ENCODE measurements at regions not wholly inside any gene's neighbourhood (a gene's known extent, or its start where the extent isn't known, plus 50 kb on each side); places are given as distances from the start of the nearest gene placed in this dataset.
"Not testable (repeated sequence)": the region's sequence is repeated elsewhere in the genome, so short reads cannot be mapped to it uniquely, and the experiment has no call there.

DNA sequence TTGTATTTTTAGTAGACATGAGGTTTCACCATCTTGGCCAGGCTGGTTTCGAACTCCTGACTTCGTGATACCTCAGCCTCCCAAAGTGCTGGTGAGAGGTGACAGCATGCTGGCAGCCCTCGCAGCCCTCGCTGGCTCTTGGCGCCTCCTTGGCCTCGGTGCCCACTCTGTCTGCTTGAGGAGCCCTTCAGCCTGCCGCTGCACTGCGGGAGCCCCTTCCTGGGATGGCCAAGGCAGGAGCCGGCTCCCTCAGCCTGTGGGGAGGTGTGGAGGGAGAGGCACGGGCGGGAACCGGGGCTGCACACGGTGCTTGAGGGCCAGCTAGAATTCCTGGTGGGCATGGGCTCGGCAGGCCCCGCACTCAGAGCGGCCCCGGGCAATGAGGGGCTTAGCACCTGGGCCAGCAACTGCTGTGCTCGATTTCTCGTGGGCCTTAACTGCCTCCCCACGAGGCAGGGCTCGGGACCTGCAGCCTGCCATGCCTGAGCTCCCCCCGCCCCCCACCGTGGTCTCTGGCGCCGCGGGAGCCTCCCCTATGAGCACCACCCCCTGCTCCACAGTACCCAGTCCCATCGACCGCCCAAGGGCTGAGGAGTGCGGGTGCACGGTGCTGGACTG, 96.5 kb upstream of the RHOBTB1 start:
- Histone ChIP-seq H3K79me1 (ENCODE audit: low read length) (no peaks in the 10 kb centered on the region), H4K8ac (ENCODE audit: low read depth, low read length) (no peak overlapping the region), H3K9ac (ENCODE audit: low read length) (no peak overlapping the region), H3K23ac (ENCODE audit: low read length) (no peak overlapping the region), H2BK120ac (ENCODE audit: insufficient read depth, low read length, poor library complexity) (no peak overlapping the region), H4K91ac (ENCODE audit: low read depth, low read length) (no peak overlapping the region), H3K27me3 (ENCODE audit: insufficient read depth, low read length) (no peaks in the 10 kb centered on the region), H3K27ac (ENCODE audit: low read depth, low read length) (no peak overlapping the region), H3K4me1 (ENCODE audit: control insufficient read depth in 1 of 2, insufficient read depth in 2 of 2, low read length in 2 of 2) (peaks cover 0 to 5% of the 10 kb centered on the region in 2 experiments), H3K36me3 (ENCODE audit: control insufficient read depth in 1 of 2, insufficient read depth in 2 of 2, low read length in 2 of 2) (no peaks in the 10 kb centered on the region), H3K79me2 (ENCODE audit: control insufficient read depth, insufficient read depth, low read length, poor library complexity) (no peaks in the 10 kb centered on the region), H2BK12ac (ENCODE audit: low read length) (no peak overlapping the region), H2AFZ (ENCODE audit: insufficient read depth, low read length, poor library complexity) (no peak overlapping the region), H3K4me2 (ENCODE audit: low read length) (no peak overlapping the region), H2AK5ac (ENCODE audit: low read length) (no peak overlapping the region), H3K18ac (ENCODE audit: low read length) (no peak overlapping the region), H3K14ac (ENCODE audit: low read length) (no peak overlapping the region), H4K12ac (ENCODE audit: low read depth, low read length) (no peak overlapping the region), H2BK5ac (ENCODE audit: low read depth, low read length, poor library complexity) (no peak overlapping the region), H3K9me3 (ENCODE audit: insufficient read depth, low read depth, low read length) (peaks cover 7% of the 10 kb centered on the region), H3K4me3 (ENCODE audit: low read depth, low read length) (no peak overlapping the region), H3K4ac (ENCODE audit: low read depth, low read length) (no peak overlapping the region)
- WGBS (ENCODE audit: extremely low coverage, insufficient coverage, insufficient read length), result no CpG with 5 or more reads among the region's 30 CpGs
- no peak for DNase-seq

GRCh38 chr10:61039868-61040267, 95.9 kb upstream of the RHOBTB1 start:
- no CpG with 5 or more reads among the region's 1 CpG for WGBS (ENCODE audit: extremely low coverage, insufficient coverage, insufficient read length)
- H4K91ac ChIP-seq (ENCODE audit: low read depth, low read length), result no peak overlapping the region
- no peak overlapping the region for H3K18ac ChIP-seq (ENCODE audit: low read length)
- H2BK5ac ChIP-seq (ENCODE audit: low read depth, low read length, poor library complexity), result no peak overlapping the region
- no peaks in the 10 kb centered on the region for H3K79me2 ChIP-seq (ENCODE audit: control insufficient read depth, insufficient read depth, low read length, poor library complexity)
- no peak overlapping the region for H4K12ac ChIP-seq (ENCODE audit: low read depth, low read length)
- no peak overlapping the region for H3K14ac ChIP-seq (ENCODE audit: low read length)
- no peak overlapping the region for H3K9ac ChIP-seq (ENCODE audit: low read length)
- H3K4ac ChIP-seq (ENCODE audit: low read depth, low read length), result no peak overlapping the region
- no peak overlapping the region for H3K27ac ChIP-seq (ENCODE audit: low read depth, low read length)
- H3K4me3 ChIP-seq (ENCODE audit: low read depth, low read length), result no peak overlapping the region
- H3K9me3 ChIP-seq (ENCODE audit: insufficient read depth, low read depth, low read length), result peaks cover 7% of the 10 kb centered on the region
- no peak overlapping the region for H4K8ac ChIP-seq (ENCODE audit: low read depth, low read length)
- no peak overlapping the region for H2BK120ac ChIP-seq (ENCODE audit: insufficient read depth, low read length, poor library complexity)
- H3K23ac ChIP-seq (ENCODE audit: low read length), result no peak overlapping the region
- H3K79me1 ChIP-seq (ENCODE audit: low read length), result no peaks in the 10 kb centered on the region
- H3K36me3 ChIP-seq (ENCODE audit: control insufficient read depth in 1 of 2, insufficient read depth in 2 of 2, low read length in 2 of 2), result no peaks in the 10 kb centered on the region
- no peak overlapping the region for H2AK5ac ChIP-seq (ENCODE audit: low read length)
- peaks cover 0 to 5% of the 10 kb centered on the region in 2 experiments for H3K4me1 ChIP-seq (ENCODE audit: control insufficient read depth in 1 of 2, insufficient read depth in 2 of 2, low read length in 2 of 2)
- no peak overlapping the region for H3K4me2 ChIP-seq (ENCODE audit: low read length)
- H3K27me3 ChIP-seq (ENCODE audit: insufficient read depth, low read length), result no peaks in the 10 kb centered on the region
- no peak for DNase-seq
- no peak overlapping the region for H2AFZ ChIP-seq (ENCODE audit: insufficient read depth, low read length, poor library complexity)
- peak overlapping the region; percentile 60 for H2BK12ac ChIP-seq (ENCODE audit: low read length)

DNA sequence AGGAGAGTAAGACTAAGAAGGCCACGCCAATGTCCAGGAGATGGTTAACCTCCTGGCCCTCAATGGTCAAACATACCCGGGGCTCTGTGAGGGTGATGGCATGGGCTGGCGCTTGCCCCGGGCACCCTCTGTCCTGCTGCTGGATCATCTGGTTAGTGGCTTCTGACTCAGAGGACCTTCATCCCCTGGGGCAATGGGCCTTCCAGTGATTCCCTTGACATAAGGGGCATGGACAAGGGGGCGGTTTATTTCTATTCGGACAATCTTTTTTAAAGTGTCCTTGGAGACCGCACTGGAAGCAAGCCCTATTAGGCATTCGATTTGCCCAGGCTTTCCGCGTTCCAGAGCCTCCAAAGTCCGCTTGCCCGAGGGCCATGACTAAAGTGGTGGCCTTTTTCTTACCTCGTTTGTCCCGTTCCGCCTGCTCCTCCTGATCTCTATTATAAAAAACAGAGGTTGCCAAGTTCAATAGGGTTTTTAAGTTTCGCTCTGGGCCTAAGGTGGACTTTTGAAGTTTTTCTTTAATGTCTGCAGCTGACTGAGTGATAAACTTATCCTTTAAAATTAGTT, 93.4 kb upstream of the RHOBTB1 start:
- not testable (repeated sequence) for H3K23ac ChIP-seq (ENCODE audit: low read length); H3K18ac ChIP-seq (ENCODE audit: low read length); H2AFZ ChIP-seq (ENCODE audit: insufficient read depth, low read length, poor library complexity); H2AK5ac ChIP-seq (ENCODE audit: low read length); H3K4ac ChIP-seq (ENCODE audit: low read depth, low read length); H3K79me1 ChIP-seq (ENCODE audit: low read length); H4K8ac ChIP-seq (ENCODE audit: low read depth, low read length); H2BK5ac ChIP-seq (ENCODE audit: low read depth, low read length, poor library complexity); H3K4me1 ChIP-seq (ENCODE audit: control insufficient read depth in 1 of 2, insufficient read depth in 2 of 2, low read length in 2 of 2); H3K36me3 ChIP-seq (ENCODE audit: control insufficient read depth in 1 of 2, insufficient read depth in 2 of 2, low read length in 2 of 2); H3K27ac ChIP-seq (ENCODE audit: low read depth, low read length); H3K4me3 ChIP-seq (ENCODE audit: low read depth, low read length); H2BK12ac ChIP-seq (ENCODE audit: low read length); H3K4me2 ChIP-seq (ENCODE audit: low read length); H3K79me2 ChIP-seq (ENCODE audit: control insufficient read depth, insufficient read depth, low read length, poor library complexity); H3K9me3 ChIP-seq (ENCODE audit: insufficient read depth, low read depth, low read length); H3K27me3 ChIP-seq (ENCODE audit: insufficient read depth, low read length); H3K9ac ChIP-seq (ENCODE audit: low read length)
- H2BK120ac ChIP-seq (ENCODE audit: insufficient read depth, low read length, poor library complexity), result peak overlapping the region; percentile 86
- peak overlapping the region; percentile 61 for H3K14ac ChIP-seq (ENCODE audit: low read length)
- WGBS (ENCODE audit: extremely low coverage, insufficient coverage, insufficient read length), result no CpG with 5 or more reads among the region's 16 CpGs
- H4K91ac ChIP-seq (ENCODE audit: low read depth, low read length), result peak overlapping the region; percentile 52
- peak; percentile 87 to 92 for DNase-seq
- H4K12ac ChIP-seq (ENCODE audit: low read depth, low read length), result peak overlapping the region; percentile 36

DNA sequence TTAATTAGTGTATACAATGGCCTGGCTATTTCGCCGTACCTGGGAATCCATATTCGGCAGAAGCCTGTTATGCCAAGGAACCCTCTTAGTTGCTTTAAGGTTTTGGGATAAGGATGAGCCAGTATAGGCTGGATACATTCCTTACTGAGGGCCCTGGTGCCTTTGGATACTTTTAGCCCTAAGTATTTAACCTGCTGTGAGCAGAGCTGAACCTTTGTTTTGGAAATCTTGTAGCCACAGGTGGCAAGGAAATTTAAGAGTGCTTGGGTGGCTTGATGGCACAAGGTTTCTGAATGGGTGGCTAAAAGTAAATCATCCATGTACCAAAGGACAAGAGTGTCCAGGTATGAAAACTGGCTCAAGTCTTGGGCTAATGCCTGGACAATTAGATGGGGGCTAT, 92.2 kb upstream of the RHOBTB1 start:
- not testable (repeated sequence) for H3K4me2 ChIP-seq (ENCODE audit: low read length); H4K91ac ChIP-seq (ENCODE audit: low read depth, low read length); H3K4me3 ChIP-seq (ENCODE audit: low read depth, low read length); H4K8ac ChIP-seq (ENCODE audit: low read depth, low read length); H3K36me3 ChIP-seq (ENCODE audit: control insufficient read depth in 1 of 2, insufficient read depth in 2 of 2, low read length in 2 of 2); H2BK5ac ChIP-seq (ENCODE audit: low read depth, low read length, poor library complexity); H3K9ac ChIP-seq (ENCODE audit: low read length); H2AK5ac ChIP-seq (ENCODE audit: low read length); H3K14ac ChIP-seq (ENCODE audit: low read length); H3K18ac ChIP-seq (ENCODE audit: low read length); H3K27ac ChIP-seq (ENCODE audit: low read depth, low read length); H2BK120ac ChIP-seq (ENCODE audit: insufficient read depth, low read length, poor library complexity); H3K27me3 ChIP-seq (ENCODE audit: insufficient read depth, low read length); H3K23ac ChIP-seq (ENCODE audit: low read length); H3K4me1 ChIP-seq (ENCODE audit: control insufficient read depth in 1 of 2, insufficient read depth in 2 of 2, low read length in 2 of 2); H3K4ac ChIP-seq (ENCODE audit: low read depth, low read length); H2AFZ ChIP-seq (ENCODE audit: insufficient read depth, low read length, poor library complexity); H3K79me2 ChIP-seq (ENCODE audit: control insufficient read depth, insufficient read depth, low read length, poor library complexity); H3K9me3 ChIP-seq (ENCODE audit: insufficient read depth, low read depth, low read length); H3K79me1 ChIP-seq (ENCODE audit: low read length); H4K12ac ChIP-seq (ENCODE audit: low read depth, low read length); H2BK12ac ChIP-seq (ENCODE audit: low read length); DNase-seq
- no CpG with 5 or more reads among the region's 3 CpGs for WGBS (ENCODE audit: extremely low coverage, insufficient coverage, insufficient read length)

Measured in trophoblast cell (in vitro differentiated cells and primary cell).